ENCODE measurements at regions not wholly inside any gene's neighbourhood (a gene's known extent, or its start where the extent isn't known, plus 50 kb on each side); places are given as distances from the start of the nearest gene placed in this dataset.
"Not testable (repeated sequence)": the region's sequence is repeated elsewhere in the genome, so short reads cannot be mapped to it uniquely, and the experiment has no call there.

DNA sequence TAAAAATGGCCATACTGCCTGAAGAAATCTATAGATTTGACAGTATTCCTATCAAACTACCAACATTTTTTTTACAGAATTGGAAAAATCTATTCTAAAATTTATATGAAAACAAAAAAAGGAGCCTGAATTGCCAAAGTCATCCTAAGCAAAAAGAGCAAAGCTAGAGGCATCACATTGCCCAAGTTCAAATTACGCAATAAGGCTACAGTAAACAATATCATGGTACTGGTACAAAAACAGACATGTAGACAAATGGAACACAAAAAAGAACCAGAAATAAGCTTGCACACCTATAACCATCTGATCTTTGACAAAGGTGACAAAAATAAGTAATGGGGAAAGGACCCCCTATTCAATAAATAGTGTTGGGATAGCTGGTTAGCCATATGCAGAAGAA lies 50.2 kb upstream of the THSD7B start:
- Histone ChIP-seq H3K27me3 (ENCODE audit: control insufficient read depth in 1 of 2, insufficient read depth in 2 of 2, low read length in 2 of 2) (no peaks in the 10 kb centered on the region), H3K27ac (ENCODE audit: low read length) (no peak overlapping the region), H3K9me3 (ENCODE audit: control insufficient read depth in 2 of 2, low read length in 2 of 2) (no peaks in the 10 kb centered on the region), H3K4me3 (ENCODE audit: low read length in 2 of 2) (no peak overlapping the region), H3K4me1 (ENCODE audit: control insufficient read depth, insufficient read depth, low read length) (no peaks in the 10 kb centered on the region), H3K36me3 (ENCODE audit: control insufficient read depth in 2 of 2, insufficient read depth in 2 of 2, low read length in 2 of 2) (no peaks in the 10 kb centered on the region), H3K9ac (ENCODE audit: low read length in 2 of 2) (no peak overlapping the region)

DNA sequence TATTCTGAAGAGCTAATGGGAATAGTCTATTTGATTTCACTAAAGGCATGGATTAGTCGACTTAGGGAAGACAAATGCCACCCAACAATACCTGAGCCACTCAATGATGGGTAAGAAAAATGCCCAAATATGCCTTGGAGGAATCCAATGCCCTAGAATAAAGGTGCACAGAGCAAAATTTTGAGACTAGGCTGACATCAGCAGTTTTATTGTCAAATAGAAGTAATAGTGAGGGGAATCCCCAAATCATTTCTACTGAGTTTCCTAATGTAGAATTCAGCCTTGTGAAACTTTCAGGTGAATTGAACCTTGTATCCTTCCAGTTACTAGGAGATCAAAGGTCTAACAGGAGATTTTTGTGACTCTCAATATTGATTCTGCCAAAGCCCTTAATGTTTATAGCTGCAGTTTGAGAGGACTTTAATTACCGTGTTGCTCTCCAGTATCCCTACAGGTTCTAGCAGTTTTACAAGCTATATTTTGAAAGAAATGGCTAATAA lies 50.8 kb upstream of the THSD7B start:
- no peaks in the 10 kb centered on the region for H3K4me1 ChIP-seq (ENCODE audit: control insufficient read depth, insufficient read depth, low read length)
- H3K4me3 ChIP-seq (ENCODE audit: low read length in 2 of 2) = no peak overlapping the region
- no peak overlapping the region for H3K9ac ChIP-seq (ENCODE audit: low read length in 2 of 2)
- H3K27ac ChIP-seq (ENCODE audit: low read length) = no peak overlapping the region
- no peaks in the 10 kb centered on the region for H3K36me3 ChIP-seq (ENCODE audit: control insufficient read depth in 2 of 2, insufficient read depth in 2 of 2, low read length in 2 of 2)
- H3K27me3 ChIP-seq (ENCODE audit: control insufficient read depth in 1 of 2, insufficient read depth in 2 of 2, low read length in 2 of 2) = no peaks in the 10 kb centered on the region
- H3K9me3 ChIP-seq (ENCODE audit: control insufficient read depth in 2 of 2, low read length in 2 of 2) = no peaks in the 10 kb centered on the region

DNA sequence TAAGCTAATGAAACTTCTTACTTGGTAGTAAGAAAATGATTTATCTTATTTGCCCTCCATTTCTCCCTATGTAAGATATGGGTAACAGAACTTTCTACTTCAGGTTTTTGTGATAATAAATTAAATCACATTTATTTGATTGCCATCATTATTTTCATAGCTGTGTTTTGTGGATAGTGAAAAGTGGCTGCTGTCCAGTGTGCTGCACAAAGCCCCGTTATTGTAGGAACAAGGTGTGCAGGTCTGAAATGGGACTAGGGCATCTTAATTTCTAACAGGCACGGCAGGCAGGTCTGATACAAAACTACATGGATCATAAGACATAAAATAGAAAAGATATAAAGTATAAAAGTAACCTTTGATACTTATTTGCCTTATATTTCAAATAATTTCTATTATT lies 51.6 kb upstream of the THSD7B start:
- H3K27me3 ChIP-seq (ENCODE audit: control insufficient read depth in 1 of 2, insufficient read depth in 2 of 2, low read length in 2 of 2) = no peaks in the 10 kb centered on the region
- no peak overlapping the region for H3K9ac ChIP-seq (ENCODE audit: low read length in 2 of 2)
- H3K4me3 ChIP-seq (ENCODE audit: low read length in 2 of 2) = no peak overlapping the region
- no peaks in the 10 kb centered on the region for H3K36me3 ChIP-seq (ENCODE audit: control insufficient read depth in 2 of 2, insufficient read depth in 2 of 2, low read length in 2 of 2)
- no peak overlapping the region for H3K27ac ChIP-seq (ENCODE audit: low read length)
- H3K4me1 ChIP-seq (ENCODE audit: control insufficient read depth, insufficient read depth, low read length) = no peaks in the 10 kb centered on the region
- no peaks in the 10 kb centered on the region for H3K9me3 ChIP-seq (ENCODE audit: control insufficient read depth in 2 of 2, low read length in 2 of 2)

- Histone ChIP-seq H3K4me1 (ENCODE audit: control insufficient read depth, insufficient read depth, low read length) (no peaks in the 10 kb centered on the region), H3K9ac (ENCODE audit: low read length in 2 of 2) (no peak overlapping the region), H3K27me3 (ENCODE audit: control insufficient read depth in 1 of 2, insufficient read depth in 2 of 2, low read length in 2 of 2) (no peaks in the 10 kb centered on the region), H3K36me3 (ENCODE audit: control insufficient read depth in 2 of 2, insufficient read depth in 2 of 2, low read length in 2 of 2) (no peaks in the 10 kb centered on the region), H3K27ac (ENCODE audit: low read length) (no peak overlapping the region), H3K4me3 (ENCODE audit: low read length in 2 of 2) (no peak overlapping the region), H3K9me3 (ENCODE audit: control insufficient read depth in 2 of 2, low read length in 2 of 2) (no peaks in the 10 kb centered on the region)
Observed at GRCh38 chr2:136705336-136705735, 60.0 kb upstream of the THSD7B start.

DNA sequence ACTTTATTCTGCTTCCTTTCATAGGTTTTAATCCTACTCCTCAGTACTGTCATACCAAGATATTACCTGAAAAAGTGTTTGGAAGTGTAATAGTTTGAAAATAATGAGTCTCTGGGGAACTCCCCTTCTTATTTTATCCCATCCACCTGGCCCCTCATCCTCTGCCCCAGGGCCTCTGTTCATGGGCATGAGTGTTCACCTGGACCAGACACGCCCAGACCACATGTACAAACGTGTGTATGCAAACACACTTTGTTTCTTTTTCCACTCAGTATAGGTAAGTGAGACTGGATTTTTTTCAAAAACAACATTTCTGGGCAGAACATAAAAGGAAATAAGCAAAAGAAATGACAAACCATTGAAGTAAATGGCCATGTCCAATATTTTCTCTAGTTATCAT lies 62.1 kb upstream of the THSD7B start:
- Histone ChIP-seq H3K36me3 (ENCODE audit: control insufficient read depth in 2 of 2, insufficient read depth in 2 of 2, low read length in 2 of 2) (no peaks in the 10 kb centered on the region), H3K4me3 (ENCODE audit: low read length in 2 of 2) (no peak overlapping the region), H3K27ac (ENCODE audit: low read length) (no peak overlapping the region), H3K9me3 (ENCODE audit: control insufficient read depth in 2 of 2, low read length in 2 of 2) (no peaks in the 10 kb centered on the region), H3K9ac (ENCODE audit: low read length in 2 of 2) (no peak overlapping the region), H3K27me3 (ENCODE audit: control insufficient read depth in 1 of 2, insufficient read depth in 2 of 2, low read length in 2 of 2) (no peaks in the 10 kb centered on the region), H3K4me1 (ENCODE audit: control insufficient read depth, insufficient read depth, low read length) (no peaks in the 10 kb centered on the region)

GRCh38 chr2:136696438-136696837 lies 68.9 kb upstream of the THSD7B start:
- no peaks in the 10 kb centered on the region for H3K36me3 ChIP-seq (ENCODE audit: control insufficient read depth in 2 of 2, insufficient read depth in 2 of 2, low read length in 2 of 2)
- no peaks in the 10 kb centered on the region for H3K4me1 ChIP-seq (ENCODE audit: control insufficient read depth, insufficient read depth, low read length)
- H3K27me3 ChIP-seq (ENCODE audit: control insufficient read depth in 1 of 2, insufficient read depth in 2 of 2, low read length in 2 of 2) = no peaks in the 10 kb centered on the region
- no peak overlapping the region for H3K27ac ChIP-seq (ENCODE audit: low read length)
- H3K9me3 ChIP-seq (ENCODE audit: control insufficient read depth in 2 of 2, low read length in 2 of 2) = no peaks in the 10 kb centered on the region
- H3K4me3 ChIP-seq (ENCODE audit: low read length in 2 of 2) = no peak overlapping the region
- no peak overlapping the region for H3K9ac ChIP-seq (ENCODE audit: low read length in 2 of 2)

DNA sequence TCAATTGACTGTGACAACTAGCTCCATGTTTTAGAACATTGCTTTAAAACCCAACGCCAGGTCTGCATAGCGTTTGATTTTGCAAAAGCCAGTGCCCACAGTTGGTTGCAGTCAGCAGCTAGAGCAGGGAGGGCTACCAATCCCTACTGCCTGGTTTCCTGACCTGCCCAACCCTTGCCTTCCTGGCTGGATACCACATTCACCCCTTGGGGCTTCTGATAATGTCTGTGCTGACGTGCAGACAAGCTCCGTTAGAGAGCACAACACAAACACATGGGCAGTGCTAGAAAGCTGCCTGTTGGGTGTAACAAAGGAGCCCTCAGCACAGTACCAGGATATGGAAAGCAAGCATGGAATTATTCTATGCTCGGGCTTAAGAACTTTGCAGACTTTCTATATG lies 71.4 kb upstream of the THSD7B start:
- H3K27me3 ChIP-seq (ENCODE audit: control insufficient read depth in 1 of 2, insufficient read depth in 2 of 2, low read length in 2 of 2) = no peaks in the 10 kb centered on the region
- no peaks in the 10 kb centered on the region for H3K9me3 ChIP-seq (ENCODE audit: control insufficient read depth in 2 of 2, low read length in 2 of 2)
- no peaks in the 10 kb centered on the region for H3K4me1 ChIP-seq (ENCODE audit: control insufficient read depth, insufficient read depth, low read length)

DNA sequence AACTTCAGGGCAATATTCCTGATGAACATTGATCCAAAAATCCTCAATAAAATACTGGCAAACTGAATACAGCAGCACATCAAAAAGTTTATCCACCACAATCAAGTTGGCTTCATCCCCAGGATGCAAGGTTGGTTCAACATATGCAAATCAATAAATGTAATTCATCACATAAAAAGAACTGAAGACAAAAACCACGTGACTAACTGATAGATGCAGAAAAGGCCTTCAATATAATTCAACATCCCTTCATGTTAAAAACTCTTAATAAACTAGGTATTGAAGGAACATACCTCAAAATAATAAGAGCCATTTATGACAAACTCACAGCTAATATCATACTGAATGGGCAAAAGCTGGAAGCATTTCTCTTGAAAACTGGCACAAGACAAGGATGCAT lies 85.3 kb upstream of the THSD7B start:
- H3K4me1 ChIP-seq (ENCODE audit: control insufficient read depth, insufficient read depth, low read length); H3K9me3 ChIP-seq (ENCODE audit: control insufficient read depth in 2 of 2, low read length in 2 of 2); H3K9ac ChIP-seq (ENCODE audit: low read length in 2 of 2); H3K36me3 ChIP-seq (ENCODE audit: control insufficient read depth in 2 of 2, insufficient read depth in 2 of 2, low read length in 2 of 2); H3K27ac ChIP-seq (ENCODE audit: low read length); H3K27me3 ChIP-seq (ENCODE audit: control insufficient read depth in 1 of 2, insufficient read depth in 2 of 2, low read length in 2 of 2); H3K4me3 ChIP-seq (ENCODE audit: low read length in 2 of 2): not testable (repeated sequence)

More for the DNA sequence above, 71.4 kb upstream of the THSD7B start:
- Histone ChIP-seq H3K9ac (ENCODE audit: low read length in 2 of 2) (no peak overlapping the region), H3K27ac (ENCODE audit: low read length) (no peak overlapping the region), H3K4me3 (ENCODE audit: low read length in 2 of 2) (no peak overlapping the region), H3K36me3 (ENCODE audit: control insufficient read depth in 2 of 2, insufficient read depth in 2 of 2, low read length in 2 of 2) (no peaks in the 10 kb centered on the region)

GRCh38 chr2:136665736-136666135 lies 99.6 kb upstream of the THSD7B start:
- Histone ChIP-seq H3K27me3 (ENCODE audit: control insufficient read depth in 1 of 2, insufficient read depth in 2 of 2, low read length in 2 of 2) (no peaks in the 10 kb centered on the region), H3K4me3 (ENCODE audit: low read length in 2 of 2) (no peak overlapping the region), H3K9me3 (ENCODE audit: control insufficient read depth in 2 of 2, low read length in 2 of 2) (no peaks in the 10 kb centered on the region), H3K27ac (ENCODE audit: low read length) (no peak overlapping the region), H3K36me3 (ENCODE audit: control insufficient read depth in 2 of 2, insufficient read depth in 2 of 2, low read length in 2 of 2) (no peaks in the 10 kb centered on the region), H3K4me1 (ENCODE audit: control insufficient read depth, insufficient read depth, low read length) (no peaks in the 10 kb centered on the region), H3K9ac (ENCODE audit: low read length in 2 of 2) (no peak overlapping the region)

GRCh38 chr2:136664713-136665405 lies 100.5 kb upstream of the THSD7B start:
- no peak overlapping the region for H3K4me3 ChIP-seq (ENCODE audit: low read length in 2 of 2)
- H3K9me3 ChIP-seq (ENCODE audit: control insufficient read depth in 2 of 2, low read length in 2 of 2) = no peaks in the 10 kb centered on the region
- H3K9ac ChIP-seq (ENCODE audit: low read length in 2 of 2) = no peak overlapping the region
- H3K36me3 ChIP-seq (ENCODE audit: control insufficient read depth in 2 of 2, insufficient read depth in 2 of 2, low read length in 2 of 2) = no peaks in the 10 kb centered on the region
- H3K27ac ChIP-seq (ENCODE audit: low read length) = no peak overlapping the region
- H3K27me3 ChIP-seq (ENCODE audit: control insufficient read depth in 1 of 2, insufficient read depth in 2 of 2, low read length in 2 of 2) = no peaks in the 10 kb centered on the region
- no peaks in the 10 kb centered on the region for H3K4me1 ChIP-seq (ENCODE audit: control insufficient read depth, insufficient read depth, low read length)

GRCh38 chr2:136658201-136658600 lies 107.1 kb upstream of the THSD7B start:
- peaks cover 2% of the 10 kb centered on the region for H3K4me1 ChIP-seq (ENCODE audit: control insufficient read depth, insufficient read depth, low read length)
- no peak overlapping the region for H3K9ac ChIP-seq (ENCODE audit: low read length in 2 of 2)
- H3K27ac ChIP-seq (ENCODE audit: low read length) = no peak overlapping the region
- H3K4me3 ChIP-seq (ENCODE audit: low read length in 2 of 2) = no peak overlapping the region
- no peaks in the 10 kb centered on the region for H3K36me3 ChIP-seq (ENCODE audit: control insufficient read depth in 2 of 2, insufficient read depth in 2 of 2, low read length in 2 of 2)
- H3K27me3 ChIP-seq (ENCODE audit: control insufficient read depth in 1 of 2, insufficient read depth in 2 of 2, low read length in 2 of 2) = no peaks in the 10 kb centered on the region
- no peaks in the 10 kb centered on the region for H3K9me3 ChIP-seq (ENCODE audit: control insufficient read depth in 2 of 2, low read length in 2 of 2)

Data from stomach smooth muscle (tissue), 2 donors.